ENCODE measurements at regions not wholly inside any gene's neighbourhood (a gene's known extent, or its start where the extent isn't known, plus 50 kb on each side); places are given as distances from the start of the nearest gene placed in this dataset.

DNA sequence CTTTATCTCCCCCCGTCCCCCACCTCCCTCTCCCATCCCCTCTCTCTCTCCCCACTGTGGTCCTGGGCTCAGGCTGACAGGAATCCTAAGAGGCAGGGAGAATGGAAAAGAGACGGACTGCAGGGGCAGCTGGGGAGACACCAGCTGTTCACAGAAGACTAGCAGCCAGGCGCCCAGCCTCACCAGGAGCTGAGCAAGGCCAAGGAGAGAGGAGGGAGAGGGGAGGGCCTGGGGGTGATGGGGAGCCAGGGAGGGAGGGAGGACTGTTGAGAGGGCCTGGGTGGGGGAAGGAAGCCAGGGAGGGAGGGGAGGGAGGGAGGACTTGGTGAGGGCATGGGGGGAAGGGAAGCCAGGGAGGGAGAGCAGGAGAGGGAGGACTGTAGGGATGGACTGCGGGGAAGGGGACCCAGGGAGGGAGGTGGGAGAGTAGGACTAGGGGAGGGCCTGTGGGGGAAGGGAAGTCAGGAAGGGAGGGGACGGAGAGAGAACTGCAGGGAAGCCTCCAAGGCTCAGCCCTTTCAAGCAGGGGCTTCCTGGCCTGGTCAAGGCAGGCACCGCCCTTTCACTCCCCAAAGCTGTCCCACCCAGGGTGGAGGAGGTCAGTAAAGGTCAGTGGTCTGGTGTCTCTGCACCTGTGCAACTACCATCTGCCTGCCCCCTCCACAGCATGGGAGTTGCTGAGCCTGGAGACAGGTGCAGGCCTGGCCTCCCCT, 517.7 kb upstream of the MYT1L start:
- TF ChIP-seq, protein P1, sequence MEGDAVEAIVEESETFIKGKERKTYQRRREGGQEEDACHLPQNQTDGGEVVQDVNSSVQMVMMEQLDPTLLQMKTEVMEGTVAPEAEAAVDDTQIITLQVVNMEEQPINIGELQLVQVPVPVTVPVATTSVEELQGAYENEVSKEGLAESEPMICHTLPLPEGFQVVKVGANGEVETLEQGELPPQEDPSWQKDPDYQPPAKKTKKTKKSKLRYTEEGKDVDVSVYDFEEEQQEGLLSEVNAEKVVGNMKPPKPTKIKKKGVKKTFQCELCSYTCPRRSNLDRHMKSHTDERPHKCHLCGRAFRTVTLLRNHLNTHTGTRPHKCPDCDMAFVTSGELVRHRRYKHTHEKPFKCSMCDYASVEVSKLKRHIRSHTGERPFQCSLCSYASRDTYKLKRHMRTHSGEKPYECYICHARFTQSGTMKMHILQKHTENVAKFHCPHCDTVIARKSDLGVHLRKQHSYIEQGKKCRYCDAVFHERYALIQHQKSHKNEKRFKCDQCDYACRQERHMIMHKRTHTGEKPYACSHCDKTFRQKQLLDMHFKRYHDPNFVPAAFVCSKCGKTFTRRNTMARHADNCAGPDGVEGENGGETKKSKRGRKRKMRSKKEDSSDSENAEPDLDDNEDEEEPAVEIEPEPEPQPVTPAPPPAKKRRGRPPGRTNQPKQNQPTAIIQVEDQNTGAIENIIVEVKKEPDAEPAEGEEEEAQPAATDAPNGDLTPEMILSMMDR (conservative IDR thresholded peaks at IDR 0.05) = no peak
- no peak for TF ChIP-seq EZH2 (IDR thresholded peaks at IDR 0.05; ENCODE audit: low read depth)

Measured in PC-9 (cell line).